GM23338 (cell line): ENCODE measurements at regions not wholly inside any gene's neighbourhood (a gene's known extent, or its start where the extent isn't known, plus 50 kb on each side); places are given as distances from the start of the nearest gene placed in this dataset.

Experiments
- ATAC-seq: fragments of 200-7000 bp; cut with Tn5 transposase; 3 replicates; pipeline ENCODE4 v1.9.1; 2020
- DNase-seq: peaks from one replicate; pipeline ENCODE4 v3.0.0-alpha.2; 2015; ENCODE audit warnings: low spot score
- H2AFZ ChIP-seq: fragments of 200-600 bp; sonication (generic); 2 replicates; pipeline ENCODE4 v1.8.0; 2016; ENCODE audit warnings: antibody characterized with exemption, mild to moderate bottlenecking, moderate library complexity
- H3F3A ChIP-seq: fragments of 200-600 bp; sonication (generic); replicated peaks from 2 replicates; pipeline ENCODE4 v1.8.0; 2017; ENCODE audit warnings: antibody characterized with exemption, mixed run types, low read depth
- H3K27ac ChIP-seq: fragments of 200-600 bp; sonication (generic); 2 replicates; pipeline ENCODE4 v1.6.1; 2016; ENCODE audit warnings: low read depth
- H3K27me3 ChIP-seq: fragments of 200-600 bp; sonication (generic); 2 replicates; pipeline ENCODE4 v1.8.0; 2016; ENCODE audit warnings: mild to moderate bottlenecking, mixed run types, moderate library complexity; ENCODE audit not compliant: insufficient read depth
- H3K36me3 ChIP-seq: fragments of 200-600 bp; sonication (generic); 2 replicates; pipeline ENCODE4 v1.8.0; 2016; ENCODE audit warnings: mild to moderate bottlenecking; ENCODE audit not compliant: insufficient read depth
- H3K4me1 ChIP-seq: fragments of 200-600 bp; sonication (generic); 2 replicates; pipeline ENCODE4 v1.8.0; 2016; ENCODE audit warnings: mild to moderate bottlenecking, moderate library complexity; ENCODE audit not compliant: insufficient read depth
- H3K4me2 ChIP-seq: fragments of 200-600 bp; sonication (generic); 2 replicates; pipeline ENCODE4 v1.7.1; 2017; ENCODE audit warnings: mixed run types
- H3K4me3 ChIP-seq: fragments of 200-600 bp; sonication (generic); 2 replicates; pipeline ENCODE4 v1.6.1; 2016; ENCODE audit warnings: mixed run types
- H3K79me2 ChIP-seq: fragments of 200-600 bp; sonication (generic); replicated peaks from 2 replicates; pipeline ENCODE4 v1.8.0; 2017; ENCODE audit warnings: mild to moderate bottlenecking; ENCODE audit not compliant: insufficient read depth
- H3K9me2 ChIP-seq: fragments of 200-600 bp; sonication (generic); 2 replicates; pipeline ENCODE4 v1.8.0; 2017; ENCODE audit not compliant: insufficient read depth
- H4K20me1 ChIP-seq: fragments of 200-600 bp; sonication (generic); replicated peaks from 2 replicates; pipeline ENCODE4 v1.8.0; 2017; ENCODE audit warnings: mild to moderate bottlenecking; ENCODE audit not compliant: insufficient read depth
- H3K27ac Mint-ChIP-seq: 2 replicates; pipeline ENCODE4 v1.8.0; 2020; ENCODE audit warnings: inconsistent platforms, mild to moderate bottlenecking, moderate library complexity, mixed read lengths
- H3K27me3 Mint-ChIP-seq: 3 replicates; pipeline ENCODE4 v1.8.0; 2022; ENCODE audit warnings: low read depth, mild to moderate bottlenecking, moderate library complexity, mixed read lengths, inconsistent platforms; ENCODE audit not compliant: insufficient read depth, poor library complexity
- H3K36me3 Mint-ChIP-seq: 3 replicates; pipeline ENCODE4 v1.8.0; 2021; ENCODE audit warnings: low read depth, mild to moderate bottlenecking, inconsistent platforms, moderate library complexity, mixed read lengths
- H3K4me1 Mint-ChIP-seq: 3 replicates; pipeline ENCODE4 v1.8.0; 2020; ENCODE audit warnings: mild to moderate bottlenecking, inconsistent platforms, mixed read lengths
- H3K4me3 Mint-ChIP-seq: 3 replicates; pipeline ENCODE4 v1.8.0; 2021; ENCODE audit warnings: moderate library complexity, mild to moderate bottlenecking, inconsistent platforms, mixed read lengths
- H3K9me3 Mint-ChIP-seq: 3 replicates; pipeline ENCODE4 v1.8.0; 2020; ENCODE audit warnings: moderate library complexity, mild to moderate bottlenecking, inconsistent platforms, mixed read lengths
- CREB1 ChIP-seq: fragments of 250-450 bp; sonication (Bioruptor Pico); IDR thresholded peaks from 2 replicates; pipeline ENCODE4 v1.5.0; 2020; ENCODE audit warnings: low read depth, mild to moderate bottlenecking, moderate library complexity
- CTCF ChIP-seq, 2 experiments: fragments of 200-600 bp in 1 of 2; sonication (generic) in 1 of 2; conservative IDR thresholded peaks; 2 replicates each; pipeline versions ENCODE4 v1.5.1 to v1.6.1; 2016 to 2017; ENCODE audit warnings: antibody characterized with exemption in 2 of 2, low read depth in 2 of 2, mild to moderate bottlenecking in 2 of 2, moderate library complexity in 1 of 2
- EZH2 ChIP-seq: fragments of 200-600 bp; sonication (generic); IDR thresholded peaks from one replicate; pipeline ENCODE4 v1.8.0; 2017; ENCODE audit warnings: antibody characterized with exemption, mild to moderate bottlenecking, low read depth; ENCODE audit not compliant: unreplicated experiment
- EZH2phosphoT487 ChIP-seq: fragments of 200-600 bp; sonication (generic); IDR thresholded peaks from one replicate; pipeline ENCODE4 v1.8.1; 2018; ENCODE audit warnings: antibody characterized with exemption; ENCODE audit not compliant: unreplicated experiment
- JUNB ChIP-seq: IDR thresholded peaks from one replicate; pipeline ENCODE4 v1.6.1; 2016; ENCODE audit warnings: antibody characterized with exemption; ENCODE audit not compliant: unreplicated experiment
- POLR2AphosphoS5 ChIP-seq: IDR thresholded peaks from 2 replicates; pipeline ENCODE4 v1.6.1; 2016; ENCODE audit warnings: antibody characterized with exemption, low read depth
- ZNF114 ChIP-seq: fragments of 250-450 bp; sonication (Bioruptor Pico); IDR thresholded peaks from 2 replicates; pipeline ENCODE4 v1.5.0; 2020; ENCODE audit warnings: mild to moderate bottlenecking, moderate library complexity
- ZNF331 ChIP-seq: fragments of 250-450 bp; sonication (Bioruptor Pico); IDR thresholded peaks from 2 replicates; pipeline ENCODE4 v1.5.0; 2020; ENCODE audit warnings: low read depth, mild to moderate bottlenecking, moderate library complexity
- TF ChIP-seq, protein P1 (sequence below): IDR thresholded peaks from one replicate; pipeline ENCODE4 v1.6.1; 2018; ENCODE audit warnings: antibody characterized with exemption; ENCODE audit not compliant: unreplicated experiment
- TF ChIP-seq, protein P2 (sequence below): IDR thresholded peaks from 2 replicates; pipeline ENCODE4 v1.6.1; 2016; ENCODE audit warnings: antibody characterized with exemption

GRCh38 chr1:30474818-30475200, 248.6 kb downstream of the MATN1 start:
- Histone ChIP-seq H3K9me2 (no peaks in the 10 kb centered on the region), H3K79me2 (no peaks in the 10 kb centered on the region), H4K20me1 (no peaks in the 10 kb centered on the region), H3K36me3 (no peaks in the 10 kb centered on the region), H3K4me3 (no peak overlapping the region), H3F3A (no peaks in the 10 kb centered on the region), H3K4me1 (no peaks in the 10 kb centered on the region), H2AFZ (no peak overlapping the region), H3K27ac (no peak overlapping the region), H3K27me3 (no peaks in the 10 kb centered on the region), H3K4me2 (no peak overlapping the region)
- H3K9me3 Mint-ChIP-seq, result peaks cover 26% of the 10 kb centered on the region
- ATAC-seq (no peak), DNase-seq (no peak)
- no peak overlapping the region for H3K27ac Mint-ChIP-seq
- no peak overlapping the region for H3K4me3 Mint-ChIP-seq
- H3K27me3 Mint-ChIP-seq, result peaks cover 4% of the 10 kb centered on the region
- H3K4me1 Mint-ChIP-seq, result no peaks in the 10 kb centered on the region; the same call in 2 of the 3 replicates
- peaks cover 2% of the 10 kb centered on the region; the same call in 1 of the 3 replicates for H3K36me3 Mint-ChIP-seq
- TF ChIP-seq ZNF331 (CRISPR knock-in tag), result no peak
- TF ChIP-seq EZH2, result no peak
- no peak for TF ChIP-seq POLR2AphosphoS5
- no peak for TF ChIP-seq CTCF (conservative IDR thresholded peaks at IDR 0.05; ENCODE audit: low read depth in 2 of 2)
- no peak for TF ChIP-seq ZNF114 (CRISPR knock-in tag)
- TF ChIP-seq, protein P1, sequence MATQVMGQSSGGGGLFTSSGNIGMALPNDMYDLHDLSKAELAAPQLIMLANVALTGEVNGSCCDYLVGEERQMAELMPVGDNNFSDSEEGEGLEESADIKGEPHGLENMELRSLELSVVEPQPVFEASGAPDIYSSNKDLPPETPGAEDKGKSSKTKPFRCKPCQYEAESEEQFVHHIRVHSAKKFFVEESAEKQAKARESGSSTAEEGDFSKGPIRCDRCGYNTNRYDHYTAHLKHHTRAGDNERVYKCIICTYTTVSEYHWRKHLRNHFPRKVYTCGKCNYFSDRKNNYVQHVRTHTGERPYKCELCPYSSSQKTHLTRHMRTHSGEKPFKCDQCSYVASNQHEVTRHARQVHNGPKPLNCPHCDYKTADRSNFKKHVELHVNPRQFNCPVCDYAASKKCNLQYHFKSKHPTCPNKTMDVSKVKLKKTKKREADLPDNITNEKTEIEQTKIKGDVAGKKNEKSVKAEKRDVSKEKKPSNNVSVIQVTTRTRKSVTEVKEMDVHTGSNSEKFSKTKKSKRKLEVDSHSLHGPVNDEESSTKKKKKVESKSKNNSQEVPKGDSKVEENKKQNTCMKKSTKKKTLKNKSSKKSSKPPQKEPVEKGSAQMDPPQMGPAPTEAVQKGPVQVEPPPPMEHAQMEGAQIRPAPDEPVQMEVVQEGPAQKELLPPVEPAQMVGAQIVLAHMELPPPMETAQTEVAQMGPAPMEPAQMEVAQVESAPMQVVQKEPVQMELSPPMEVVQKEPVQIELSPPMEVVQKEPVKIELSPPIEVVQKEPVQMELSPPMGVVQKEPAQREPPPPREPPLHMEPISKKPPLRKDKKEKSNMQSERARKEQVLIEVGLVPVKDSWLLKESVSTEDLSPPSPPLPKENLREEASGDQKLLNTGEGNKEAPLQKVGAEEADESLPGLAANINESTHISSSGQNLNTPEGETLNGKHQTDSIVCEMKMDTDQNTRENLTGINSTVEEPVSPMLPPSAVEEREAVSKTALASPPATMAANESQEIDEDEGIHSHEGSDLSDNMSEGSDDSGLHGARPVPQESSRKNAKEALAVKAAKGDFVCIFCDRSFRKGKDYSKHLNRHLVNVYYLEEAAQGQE, result no peak
- TF ChIP-seq EZH2phosphoT487, result no peak
- no peak for TF ChIP-seq CREB1 (CRISPR knock-in tag)

- H3K27me3 ChIP-seq, result no peaks in the 10 kb centered on the region
- H3K27ac ChIP-seq, result no peak overlapping the region
- H3K27me3 Mint-ChIP-seq, result peaks cover 4% of the 10 kb centered on the region
- no peaks in the 10 kb centered on the region for H3K9me2 ChIP-seq
- H3K4me2 ChIP-seq, result no peak overlapping the region
- no peaks in the 10 kb centered on the region for H4K20me1 ChIP-seq
- H3K4me3 Mint-ChIP-seq, result no peak overlapping the region
- no peaks in the 10 kb centered on the region for H3K4me1 ChIP-seq
- H3K36me3 ChIP-seq, result no peaks in the 10 kb centered on the region
- H3F3A ChIP-seq, result no peaks in the 10 kb centered on the region
- ATAC-seq (no peak), DNase-seq (no peak)
- peaks cover 28% of the 10 kb centered on the region for H3K9me3 Mint-ChIP-seq
- no peak overlapping the region for H3K4me3 ChIP-seq
- no peaks in the 10 kb centered on the region for H3K4me1 Mint-ChIP-seq
- H3K36me3 Mint-ChIP-seq, result no peaks in the 10 kb centered on the region; the same call in 2 of the 3 replicates
- H3K27ac Mint-ChIP-seq, result no peak overlapping the region
- H3K79me2 ChIP-seq, result no peaks in the 10 kb centered on the region
- H2AFZ ChIP-seq, result no peak overlapping the region
- TF ChIP-seq, protein P2, sequence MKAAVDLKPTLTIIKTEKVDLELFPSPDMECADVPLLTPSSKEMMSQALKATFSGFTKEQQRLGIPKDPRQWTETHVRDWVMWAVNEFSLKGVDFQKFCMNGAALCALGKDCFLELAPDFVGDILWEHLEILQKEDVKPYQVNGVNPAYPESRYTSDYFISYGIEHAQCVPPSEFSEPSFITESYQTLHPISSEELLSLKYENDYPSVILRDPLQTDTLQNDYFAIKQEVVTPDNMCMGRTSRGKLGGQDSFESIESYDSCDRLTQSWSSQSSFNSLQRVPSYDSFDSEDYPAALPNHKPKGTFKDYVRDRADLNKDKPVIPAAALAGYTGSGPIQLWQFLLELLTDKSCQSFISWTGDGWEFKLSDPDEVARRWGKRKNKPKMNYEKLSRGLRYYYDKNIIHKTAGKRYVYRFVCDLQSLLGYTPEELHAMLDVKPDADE, result no peak
- no peak for TF ChIP-seq JUNB
Measured at GRCh38 chr1:30473922-30474817, 249.2 kb downstream of the MATN1 start.
